HEK293 (cell line): ENCODE measurements at regions not wholly inside any gene's neighbourhood (a gene's known extent, or its start where the extent isn't known, plus 50 kb on each side); places are given as distances from the start of the nearest gene placed in this dataset.

Experiments used
- CTCF ChIA-PET: fragments of 350-600 bp; formaldehyde crosslinking; extraction: SDS; loops from one replicate; lab custom pipeline; 2021; ENCODE audit warnings: antibody characterized with exemption; lab: Yijun Ruan, JAX
- POLR2A ChIA-PET: fragments of 300-600 bp; formaldehyde crosslinking; extraction: SDS; loops from one replicate; lab custom pipeline; 2020; ENCODE audit warnings: antibody characterized with exemption, inconsistent platforms; lab: Yijun Ruan, JAX
- H3K27ac ChIP-seq: fragments of 200-500 bp; sonication (Bioruptor generic); 2 replicates; pipeline ENCODE4 v1.5.1; 2014; ENCODE audit warnings: low read depth, low read length, control low read depth, inconsistent platforms; ENCODE audit errors: extremely low read depth
- H3K36me3 ChIP-seq, 2 experiments: fragments of 200-500 bp in 1 of 2; sonication (Bioruptor generic) in 1 of 2; 1 replicate in 1 of 2; 2 replicates in 1 of 2; pipeline ENCODE4 v1.5.1; 2014 to 2017; ENCODE audit warnings: inconsistent platforms in 2 of 2, low read length in 2 of 2; ENCODE audit not compliant: control insufficient read depth in 2 of 2, insufficient read depth in 1 of 2
- H3K4me1 ChIP-seq: fragments of 200-500 bp; sonication (Bioruptor generic); 2 replicates; pipeline ENCODE4 v1.5.1; 2014; ENCODE audit warnings: mild to moderate bottlenecking, low read length, inconsistent platforms; ENCODE audit not compliant: control insufficient read depth, insufficient read depth
- H3K4me3 ChIP-seq: 2 replicates; pipeline ENCODE4 v1.5.1; 2011; ENCODE audit warnings: low read depth, mild to moderate bottlenecking, control low read depth, low read length, moderate library complexity
- H3K9me3 ChIP-seq: fragments of 200-500 bp; sonication (Bioruptor generic); 2 replicates; pipeline ENCODE4 v1.5.1; 2014; ENCODE audit warnings: low read depth, low read length, inconsistent platforms; ENCODE audit not compliant: control insufficient read depth, insufficient read depth
- KLF9 ChIP-seq: fragments of 450-650 bp; formaldehyde crosslinking; IDR thresholded peaks from 2 replicates; pipeline ENCODE4 v1.5.1; 2016; ENCODE audit warnings: missing biosample characterization, missing genetic modification characterization, low read depth
- SALL2 ChIP-seq: fragments of 450-650 bp; formaldehyde crosslinking; IDR thresholded peaks from 2 replicates; pipeline ENCODE4 v1.5.0; 2017; ENCODE audit warnings: missing biosample characterization, mild to moderate bottlenecking, missing genetic modification characterization, borderline replicate concordance
- ZNF138 ChIP-seq: fragments of 450-650 bp; formaldehyde crosslinking; IDR thresholded peaks from 2 replicates; pipeline ENCODE4 v1.5.1; 2016; ENCODE audit warnings: missing biosample characterization, missing genetic modification characterization, borderline replicate concordance
- ZNF157 ChIP-seq: fragments of 450-650 bp; formaldehyde crosslinking; IDR thresholded peaks from 2 replicates; pipeline ENCODE4 v1.5.1; 2016; ENCODE audit warnings: missing biosample characterization, missing genetic modification characterization
- ZNF324 ChIP-seq: fragments of 450-650 bp; formaldehyde crosslinking; IDR thresholded peaks from 2 replicates; pipeline ENCODE4 v1.5.1; 2016; ENCODE audit warnings: missing biosample characterization, missing genetic modification characterization
- ZNF510 ChIP-seq: fragments of 450-650 bp; formaldehyde crosslinking; IDR thresholded peaks from 2 replicates; pipeline ENCODE4 v1.5.1; 2018; ENCODE audit warnings: mild to moderate bottlenecking, missing genetic modification characterization, missing biosample characterization; ENCODE audit not compliant: insufficient replicate concordance
- ZNF654 ChIP-seq: fragments of 450-650 bp; formaldehyde crosslinking; IDR thresholded peaks from 2 replicates; pipeline ENCODE4 v1.5.1; 2016; ENCODE audit warnings: low read depth, missing biosample characterization, missing genetic modification characterization
- TF ChIP-seq, protein P1 (sequence below): fragments of 450-650 bp; formaldehyde crosslinking; conservative IDR thresholded peaks from 2 replicates; pipeline ENCODE4 v1.5.1; 2016; ENCODE audit warnings: low read depth, missing biosample characterization, missing genetic modification characterization
- TF ChIP-seq, protein P2 (sequence below): fragments of 450-650 bp; formaldehyde crosslinking; IDR thresholded peaks from 2 replicates; pipeline ENCODE4 v1.5.1; 2016; ENCODE audit warnings: missing biosample characterization, missing genetic modification characterization
- TF ChIP-seq, protein P3 (sequence below): fragments of 450-650 bp; formaldehyde crosslinking; IDR thresholded peaks from 2 replicates; pipeline ENCODE4 v1.5.1; 2016; ENCODE audit warnings: missing biosample characterization, missing genetic modification characterization
- TF ChIP-seq, protein P4 (sequence below): fragments of 450-650 bp; formaldehyde crosslinking; optimal IDR thresholded peaks from 2 replicates; pipeline ENCODE3; 2016; ENCODE audit warnings: missing biosample characterization, mild to moderate bottlenecking, missing genetic modification characterization
- TF ChIP-seq, protein P5 (sequence below): fragments of 450-650 bp; formaldehyde crosslinking; IDR thresholded peaks from 2 replicates; pipeline ENCODE4 v1.5.0; 2017; ENCODE audit warnings: missing biosample characterization, missing genetic modification characterization, borderline replicate concordance
- TF ChIP-seq, protein P6 (sequence below): fragments of 450-650 bp; formaldehyde crosslinking; IDR thresholded peaks from 2 replicates; pipeline ENCODE4 v1.5.1; 2016; ENCODE audit warnings: missing biosample characterization, missing genetic modification characterization

DNA sequence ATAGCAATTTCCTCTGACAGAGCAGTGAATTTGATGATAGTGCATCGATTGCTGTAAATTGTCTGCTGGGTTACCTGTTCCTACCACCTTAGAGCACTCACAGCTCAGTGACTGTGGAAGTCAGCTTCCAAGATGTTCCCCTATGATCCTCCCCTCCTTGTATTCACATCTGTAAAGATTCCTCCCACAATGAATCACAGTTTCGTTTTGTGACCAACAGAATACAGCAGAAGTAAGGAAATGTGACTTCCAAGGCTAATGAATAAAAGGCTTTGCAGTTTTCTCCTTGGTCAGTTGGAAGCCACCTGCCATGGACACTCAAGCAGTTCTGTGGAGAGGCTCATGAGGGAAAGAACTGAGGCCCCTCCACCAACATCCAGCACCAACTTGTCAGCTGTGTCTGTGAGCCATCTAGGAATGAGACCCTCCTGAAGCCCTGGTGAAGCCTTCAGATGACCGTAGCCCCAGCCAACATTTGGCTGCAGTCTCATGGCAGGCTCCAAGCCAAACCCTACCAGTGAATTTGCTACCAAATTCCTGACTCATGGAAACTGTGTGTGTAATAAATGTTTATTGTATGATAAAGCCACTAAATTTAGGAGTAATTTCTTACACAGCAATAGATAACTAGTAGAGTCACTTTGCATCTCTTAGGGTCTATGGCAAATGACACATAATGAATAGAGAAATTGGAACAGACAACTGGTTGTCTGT lies 309.5 kb upstream of the NPVF start (continued):
- TF ChIP-seq, protein P1, sequence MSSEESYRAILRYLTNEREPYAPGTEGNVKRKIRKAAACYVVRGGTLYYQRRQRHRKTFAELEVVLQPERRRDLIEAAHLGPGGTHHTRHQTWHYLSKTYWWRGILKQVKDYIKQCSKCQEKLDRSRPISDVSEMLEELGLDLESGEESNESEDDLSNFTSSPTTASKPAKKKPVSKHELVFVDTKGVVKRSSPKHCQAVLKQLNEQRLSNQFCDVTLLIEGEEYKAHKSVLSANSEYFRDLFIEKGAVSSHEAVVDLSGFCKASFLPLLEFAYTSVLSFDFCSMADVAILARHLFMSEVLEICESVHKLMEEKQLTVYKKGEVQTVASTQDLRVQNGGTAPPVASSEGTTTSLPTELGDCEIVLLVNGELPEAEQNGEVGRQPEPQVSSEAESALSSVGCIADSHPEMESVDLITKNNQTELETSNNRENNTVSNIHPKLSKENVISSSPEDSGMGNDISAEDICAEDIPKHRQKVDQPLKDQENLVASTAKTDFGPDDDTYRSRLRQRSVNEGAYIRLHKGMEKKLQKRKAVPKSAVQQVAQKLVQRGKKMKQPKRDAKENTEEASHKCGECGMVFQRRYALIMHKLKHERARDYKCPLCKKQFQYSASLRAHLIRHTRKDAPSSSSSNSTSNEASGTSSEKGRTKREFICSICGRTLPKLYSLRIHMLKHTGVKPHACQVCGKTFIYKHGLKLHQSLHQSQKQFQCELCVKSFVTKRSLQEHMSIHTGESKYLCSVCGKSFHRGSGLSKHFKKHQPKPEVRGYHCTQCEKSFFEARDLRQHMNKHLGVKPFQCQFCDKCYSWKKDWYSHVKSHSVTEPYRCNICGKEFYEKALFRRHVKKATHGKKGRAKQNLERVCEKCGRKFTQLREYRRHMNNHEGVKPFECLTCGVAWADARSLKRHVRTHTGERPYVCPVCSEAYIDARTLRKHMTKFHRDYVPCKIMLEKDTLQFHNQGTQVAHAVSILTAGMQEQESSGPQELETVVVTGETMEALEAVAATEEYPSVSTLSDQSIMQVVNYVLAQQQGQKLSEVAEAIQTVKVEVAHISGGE (tag by site-specific recombination), result no peak
- no peak for TF ChIP-seq ZNF654 (tag by site-specific recombination)
- TF ChIP-seq ZNF324 (tag by site-specific recombination), result no peak
- no peak for TF ChIP-seq ZNF510 (tag by site-specific recombination)
- TF ChIP-seq, protein P2, sequence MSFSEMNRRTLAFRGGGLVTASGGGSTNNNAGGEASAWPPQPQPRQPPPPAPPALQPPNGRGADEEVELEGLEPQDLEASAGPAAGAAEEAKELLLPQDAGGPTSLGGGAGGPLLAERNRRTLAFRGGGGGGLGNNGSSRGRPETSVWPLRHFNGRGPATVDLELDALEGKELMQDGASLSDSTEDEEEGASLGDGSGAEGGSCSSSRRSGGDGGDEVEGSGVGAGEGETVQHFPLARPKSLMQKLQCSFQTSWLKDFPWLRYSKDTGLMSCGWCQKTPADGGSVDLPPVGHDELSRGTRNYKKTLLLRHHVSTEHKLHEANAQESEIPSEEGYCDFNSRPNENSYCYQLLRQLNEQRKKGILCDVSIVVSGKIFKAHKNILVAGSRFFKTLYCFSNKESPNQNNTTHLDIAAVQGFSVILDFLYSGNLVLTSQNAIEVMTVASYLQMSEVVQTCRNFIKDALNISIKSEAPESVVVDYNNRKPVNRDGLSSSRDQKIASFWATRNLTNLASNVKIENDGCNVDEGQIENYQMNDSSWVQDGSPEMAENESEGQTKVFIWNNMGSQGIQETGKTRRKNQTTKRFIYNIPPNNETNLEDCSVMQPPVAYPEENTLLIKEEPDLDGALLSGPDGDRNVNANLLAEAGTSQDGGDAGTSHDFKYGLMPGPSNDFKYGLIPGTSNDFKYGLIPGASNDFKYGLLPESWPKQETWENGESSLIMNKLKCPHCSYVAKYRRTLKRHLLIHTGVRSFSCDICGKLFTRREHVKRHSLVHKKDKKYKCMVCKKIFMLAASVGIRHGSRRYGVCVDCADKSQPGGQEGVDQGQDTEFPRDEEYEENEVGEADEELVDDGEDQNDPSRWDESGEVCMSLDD (tag by site-specific recombination), result no peak
- TF ChIP-seq, protein P3, sequence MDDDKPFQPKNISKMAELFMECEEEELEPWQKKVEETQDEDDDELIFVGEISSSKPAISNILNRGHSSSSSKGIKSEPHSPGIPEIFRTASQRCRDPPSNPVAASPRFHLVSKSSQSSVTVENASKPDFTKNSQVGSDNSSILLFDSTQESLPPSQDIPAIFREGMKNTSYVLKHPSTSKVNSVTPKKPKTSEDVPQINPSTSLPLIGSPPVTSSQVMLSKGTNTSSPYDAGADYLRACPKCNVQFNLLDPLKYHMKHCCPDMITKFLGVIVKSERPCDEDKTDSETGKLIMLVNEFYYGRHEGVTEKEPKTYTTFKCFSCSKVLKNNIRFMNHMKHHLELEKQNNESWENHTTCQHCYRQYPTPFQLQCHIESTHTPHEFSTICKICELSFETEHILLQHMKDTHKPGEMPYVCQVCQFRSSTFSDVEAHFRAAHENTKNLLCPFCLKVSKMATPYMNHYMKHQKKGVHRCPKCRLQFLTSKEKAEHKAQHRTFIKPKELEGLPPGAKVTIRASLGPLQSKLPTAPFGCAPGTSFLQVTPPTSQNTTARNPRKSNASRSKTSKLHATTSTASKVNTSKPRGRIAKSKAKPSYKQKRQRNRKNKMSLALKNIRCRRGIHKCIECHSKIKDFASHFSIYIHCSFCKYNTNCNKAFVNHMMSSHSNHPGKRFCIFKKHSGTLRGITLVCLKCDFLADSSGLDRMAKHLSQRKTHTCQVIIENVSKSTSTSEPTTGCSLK (tag by site-specific recombination), result no peak

DNA sequence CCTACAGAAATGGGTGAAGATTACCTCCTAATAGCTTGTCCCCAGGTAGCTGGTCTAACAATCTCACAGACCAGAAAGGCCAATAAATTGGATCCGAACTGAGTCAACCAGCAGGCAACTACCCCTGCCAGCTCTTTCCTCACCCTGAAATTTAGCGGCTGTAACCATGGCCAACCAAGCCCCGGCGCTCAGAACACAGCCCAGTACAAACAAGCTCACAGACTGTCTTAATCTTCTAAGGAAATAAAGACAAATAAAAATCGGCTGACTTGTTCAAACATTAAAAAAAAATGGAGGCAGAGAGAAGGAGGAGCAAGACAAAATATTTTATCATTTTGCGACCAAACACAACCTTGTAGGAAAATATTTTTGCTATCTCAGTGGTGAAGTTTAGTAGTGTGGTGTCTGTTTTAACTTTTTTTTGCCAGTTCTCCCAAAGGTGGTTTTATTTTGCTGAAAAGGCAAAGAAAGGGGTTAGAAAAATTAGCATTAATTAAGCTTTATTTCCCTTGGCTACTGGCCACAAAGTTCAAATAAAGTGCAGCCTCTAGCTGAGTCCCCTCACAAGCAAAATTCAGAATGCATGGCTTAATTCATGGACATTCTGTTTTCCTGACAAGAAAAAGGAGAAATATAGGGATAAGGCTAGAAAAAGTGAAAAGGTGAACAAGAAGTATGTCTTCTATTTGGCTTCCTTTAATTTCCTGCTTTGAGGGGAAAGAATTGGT lies 313.0 kb upstream of the NPVF start:
- ChIA-PET CTCF (interaction anchor here (0.7 to 1.0 kb wide), 3 partner anchors 24 to 300 kb away, joined by 3 to 5 read pairs (median 5); no protein-coding TSS in a partner anchor), POLR2A (no interaction called here)
- H3K27ac ChIP-seq, result no peak overlapping the region
- no peaks in the 10 kb centered on the region for H3K36me3 ChIP-seq
- H3K4me1 ChIP-seq, result 0 out of 2 replicates have a peak, but pooled peaks cover 4% of the 10 kb centered on the region
- no peak overlapping the region for H3K4me3 ChIP-seq
- TF ChIP-seq KLF9 (tag by site-specific recombination) (no peak), SALL2 (tag by site-specific recombination) (no peak), ZNF157 (tag by site-specific recombination) (no peak), ZNF138 (tag by site-specific recombination) (no peak)
- TF ChIP-seq, protein P4, sequence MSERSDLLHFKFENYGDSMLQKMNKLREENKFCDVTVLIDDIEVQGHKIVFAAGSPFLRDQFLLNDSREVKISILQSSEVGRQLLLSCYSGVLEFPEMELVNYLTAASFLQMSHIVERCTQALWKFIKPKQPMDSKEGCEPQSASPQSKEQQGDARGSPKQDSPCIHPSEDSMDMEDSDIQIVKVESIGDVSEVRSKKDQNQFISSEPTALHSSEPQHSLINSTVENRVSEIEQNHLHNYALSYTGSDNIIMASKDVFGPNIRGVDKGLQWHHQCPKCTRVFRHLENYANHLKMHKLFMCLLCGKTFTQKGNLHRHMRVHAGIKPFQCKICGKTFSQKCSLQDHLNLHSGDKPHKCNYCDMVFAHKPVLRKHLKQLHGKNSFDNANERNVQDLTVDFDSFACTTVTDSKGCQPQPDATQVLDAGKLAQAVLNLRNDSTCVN (tag by site-specific recombination), result no peak
- TF ChIP-seq, protein P5, sequence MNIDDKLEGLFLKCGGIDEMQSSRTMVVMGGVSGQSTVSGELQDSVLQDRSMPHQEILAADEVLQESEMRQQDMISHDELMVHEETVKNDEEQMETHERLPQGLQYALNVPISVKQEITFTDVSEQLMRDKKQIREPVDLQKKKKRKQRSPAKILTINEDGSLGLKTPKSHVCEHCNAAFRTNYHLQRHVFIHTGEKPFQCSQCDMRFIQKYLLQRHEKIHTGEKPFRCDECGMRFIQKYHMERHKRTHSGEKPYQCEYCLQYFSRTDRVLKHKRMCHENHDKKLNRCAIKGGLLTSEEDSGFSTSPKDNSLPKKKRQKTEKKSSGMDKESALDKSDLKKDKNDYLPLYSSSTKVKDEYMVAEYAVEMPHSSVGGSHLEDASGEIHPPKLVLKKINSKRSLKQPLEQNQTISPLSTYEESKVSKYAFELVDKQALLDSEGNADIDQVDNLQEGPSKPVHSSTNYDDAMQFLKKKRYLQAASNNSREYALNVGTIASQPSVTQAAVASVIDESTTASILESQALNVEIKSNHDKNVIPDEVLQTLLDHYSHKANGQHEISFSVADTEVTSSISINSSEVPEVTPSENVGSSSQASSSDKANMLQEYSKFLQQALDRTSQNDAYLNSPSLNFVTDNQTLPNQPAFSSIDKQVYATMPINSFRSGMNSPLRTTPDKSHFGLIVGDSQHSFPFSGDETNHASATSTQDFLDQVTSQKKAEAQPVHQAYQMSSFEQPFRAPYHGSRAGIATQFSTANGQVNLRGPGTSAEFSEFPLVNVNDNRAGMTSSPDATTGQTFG, result no peak
- TF ChIP-seq, protein P6, sequence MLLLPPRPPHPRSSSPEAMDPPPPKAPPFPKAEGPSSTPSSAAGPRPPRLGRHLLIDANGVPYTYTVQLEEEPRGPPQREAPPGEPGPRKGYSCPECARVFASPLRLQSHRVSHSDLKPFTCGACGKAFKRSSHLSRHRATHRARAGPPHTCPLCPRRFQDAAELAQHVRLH, result no peak
- H3K9me3 ChIP-seq, result no peaks in the 10 kb centered on the region
